Body of pancreas (tissue), 4 donors: ENCODE measurements at regions not wholly inside any gene's neighbourhood (a gene's known extent, or its start where the extent isn't known, plus 50 kb on each side); places are given as distances from the start of the nearest gene placed in this dataset.

Source experiments
- ATAC-seq: fragments of 150-250 bp; one replicate; pipeline ENCODE4 v1.9.1; 2016
- DNase-seq, 4 donors: peaks; one replicate each; pipeline ENCODE4 v3.0.0-alpha.2; 2019
- H3K27ac ChIP-seq, 4 donors: fragments of 200-600 bp; sonication (generic); 1 replicate in 3 of 4; 2 replicates in 1 of 4; pipeline versions ENCODE4 v1.5.1 to v1.6.1; 2016 to 2019; ENCODE audit warnings: mild to moderate bottlenecking in 1 of 4, mixed read lengths in 1 of 4, moderate library complexity in 1 of 4
- H3K27me3 ChIP-seq, 2 donors: fragments of 200-600 bp; sonication (generic); one replicate each; pipeline ENCODE4 v1.6.0; 2016; ENCODE audit warnings: mild to moderate bottlenecking in 1 of 2
- H3K36me3 ChIP-seq, 2 donors: fragments of 200-600 bp; sonication (generic); replicated peaks in 1 of 2; 2 replicates each; pipeline ENCODE4 v1.5.1; 2016; ENCODE audit warnings: low read depth in 2 of 2; ENCODE audit not compliant: insufficient read depth in 1 of 2
- H3K4me1 ChIP-seq: fragments of 200-600 bp; sonication (generic); one replicate; pipeline ENCODE4 v1.6.0; 2016
- H3K4me3 ChIP-seq, 2 donors: fragments of 200-600 bp; sonication (generic); 1 replicate in 1 of 2; 2 replicates in 1 of 2; pipeline ENCODE4 v1.5.1; 2016 to 2019
- H3K9me3 ChIP-seq, 3 donors: fragments of 200-600 bp; sonication (generic); 1 replicate in 2 of 3; 2 replicates in 1 of 3; pipeline ENCODE4 v1.5.1; 2016
- CTCF ChIP-seq, 7 experiments: fragments of 450-650 bp in 4 of 7; fragments of 200-600 bp in 3 of 7; sonication (generic) in 3 of 7; IDR thresholded peaks; one replicate each; pipeline ENCODE4 v1.5.1; 2016 to 2019; ENCODE audit warnings: antibody characterized with exemption in 7 of 7
- POLR2A ChIP-seq, 3 donors: fragments of 450-650 bp; IDR thresholded peaks; one replicate each; pipeline ENCODE4 v1.6.1; 2016; ENCODE audit warnings: antibody characterized with exemption in 3 of 3, mild to moderate bottlenecking in 2 of 3
- WGBS, 2 donors: methylation state at CpG; one replicate each; pipeline ENCODE4 v1.1.5; 2017; 5-methylcytosine and 5-hydroxymethylcytosine counted together
- intact Hi-C: fragments of 100-400 bp; cut with DNase I; formaldehyde crosslinking; loops from one replicate; pipeline ENCODE4 v1.15.1; 2023

DNA sequence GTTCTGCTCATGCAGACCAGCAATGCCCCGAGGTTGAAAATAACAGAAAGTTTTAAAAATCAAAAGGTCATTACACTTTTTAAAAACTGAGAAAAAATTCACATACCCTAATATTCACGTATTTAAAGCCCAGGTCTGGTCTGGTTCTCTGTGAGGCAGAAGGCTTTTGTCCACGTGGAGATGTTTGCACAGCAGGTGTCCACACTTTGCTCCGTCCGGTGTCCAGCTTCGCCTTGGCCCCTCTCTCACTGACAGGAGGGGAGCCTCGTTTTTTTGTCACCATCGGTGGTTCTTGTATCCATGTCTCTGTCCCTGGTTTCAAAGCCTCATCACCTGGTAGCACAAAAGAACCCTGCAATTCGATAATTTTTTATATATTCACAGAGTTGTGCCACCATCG, 434.6 kb upstream of the FRG1 start:
- H3K36me3 ChIP-seq: no peaks in the 10 kb centered on the region
- no peak overlapping the region for H3K27ac ChIP-seq
- DNase-seq: no peak
- ATAC-seq: no peak
- H3K9me3 ChIP-seq: no peaks in the 10 kb centered on the region
- intact Hi-C loops: no loop called here
- TF ChIP-seq POLR2A (IDR thresholded peaks at IDR 0.05) (no peak), CTCF (IDR thresholded peaks at IDR 0.05) (no peak)
- no peak overlapping the region for H3K4me3 ChIP-seq
- WGBS, 2 donors: 47 to 55% methylated on average over 10 of the region's 10 CpGs
- no peaks in the 10 kb centered on the region for H3K27me3 ChIP-seq
- H3K4me1 ChIP-seq: no peaks in the 10 kb centered on the region

DNA sequence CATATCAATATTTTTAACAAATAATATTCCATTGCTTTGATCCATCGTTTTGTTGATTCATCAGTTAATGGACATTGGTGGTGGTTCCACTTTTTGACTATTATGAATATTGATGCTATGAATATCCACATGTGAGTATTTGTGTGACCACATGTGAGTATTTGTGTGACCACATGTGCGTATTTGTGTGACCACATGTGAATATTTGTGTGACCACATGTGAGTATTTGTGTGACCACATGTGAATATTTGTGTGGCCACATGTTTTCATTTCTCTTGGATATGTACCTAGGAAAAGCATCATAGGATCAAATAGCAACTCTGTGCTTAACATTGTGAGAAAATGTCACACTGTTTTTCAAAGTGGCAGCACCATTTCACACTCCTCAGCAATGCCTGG, 433.6 kb upstream of the FRG1 start:
- Histone ChIP-seq H3K4me1 (no peaks in the 10 kb centered on the region), H3K27me3 (no peaks in the 10 kb centered on the region), H3K27ac (no peak overlapping the region), H3K36me3 (no peaks in the 10 kb centered on the region), H3K9me3 (no peaks in the 10 kb centered on the region), H3K4me3 (no peak overlapping the region)
- TF ChIP-seq CTCF (IDR thresholded peaks at IDR 0.05): no peak
- TF ChIP-seq POLR2A (IDR thresholded peaks at IDR 0.05): no peak
- 67 to 68% methylated on average over 2 of the region's 2 CpGs for WGBS, 2 donors
- no peak for DNase-seq
- ATAC-seq: no peak
- intact Hi-C loops: no loop called here

- intact Hi-C loops: no loop called here
Measured at GRCh38 chr4:189510601-189511000, 430.1 kb upstream of the FRG1 start.

GRCh38 chr4:189511581-189511980, 429.1 kb upstream of the FRG1 start:
- Histone ChIP-seq H3K4me3 (no peak overlapping the region), H3K4me1 (no peaks in the 10 kb centered on the region), H3K27me3 (no peaks in the 10 kb centered on the region), H3K36me3 (no peaks in the 10 kb centered on the region), H3K27ac (no peak overlapping the region), H3K9me3 (no peaks in the 10 kb centered on the region)
- ATAC-seq: no peak
- intact Hi-C loops: no loop called here
- no peak for DNase-seq
- TF ChIP-seq CTCF (IDR thresholded peaks at IDR 0.05) (no peak), POLR2A (IDR thresholded peaks at IDR 0.05) (no peak)
- 79 to 86% methylated on average over 4 to 10 of the region's 10 CpGs for WGBS, 2 donors

More at GRCh38 chr4:189510601-189511000, 430.1 kb upstream of the FRG1 start:
- Histone ChIP-seq H3K27me3 (no peaks in the 10 kb centered on the region), H3K4me1 (no peaks in the 10 kb centered on the region), H3K36me3 (no peaks in the 10 kb centered on the region), H3K9me3 (no peaks in the 10 kb centered on the region), H3K4me3 (no peak overlapping the region), H3K27ac (no peak overlapping the region)
- TF ChIP-seq CTCF (IDR thresholded peaks at IDR 0.05) (no peak), POLR2A (IDR thresholded peaks at IDR 0.05) (no peak)
- ATAC-seq (no peak), DNase-seq (no peak)
- 33 to 53% methylated on average over 1 of the region's 1 CpG for WGBS, 2 donors

DNA sequence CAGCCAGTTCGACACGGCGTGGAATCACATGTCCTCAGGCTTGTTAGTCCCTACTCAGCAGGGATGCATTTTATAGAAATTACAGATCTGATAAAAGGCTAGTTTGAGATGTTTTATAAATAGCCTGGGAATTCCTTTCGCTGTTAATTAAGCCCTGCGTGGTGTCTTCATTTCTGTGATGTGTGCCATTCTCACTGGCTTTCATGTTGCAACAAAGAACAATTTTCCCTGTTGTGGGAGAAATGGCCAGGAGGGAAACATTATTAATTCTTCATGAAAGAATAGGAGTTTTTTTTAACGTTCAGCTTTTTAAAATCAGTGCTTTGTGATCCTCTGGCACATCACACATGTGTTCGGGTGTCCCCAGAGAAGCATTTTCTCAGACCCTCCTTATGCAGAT, 427.3 kb upstream of the FRG1 start:
- ATAC-seq: no peak
- WGBS, 2 donors: 55 to 60% methylated on average over 7 of the region's 7 CpGs
- no peak for DNase-seq
- TF ChIP-seq POLR2A (IDR thresholded peaks at IDR 0.05) (no peak), CTCF (IDR thresholded peaks at IDR 0.05) (no peak)
- H3K4me3 ChIP-seq: no peak overlapping the region
- intact Hi-C loops: no loop called here
- no peaks in the 10 kb centered on the region for H3K27me3 ChIP-seq
- no peak overlapping the region for H3K27ac ChIP-seq
- no peaks in the 10 kb centered on the region for H3K9me3 ChIP-seq
- H3K36me3 ChIP-seq: no peaks in the 10 kb centered on the region
- H3K4me1 ChIP-seq: no peaks in the 10 kb centered on the region
